ENCODE measurements at regions not wholly inside any gene's neighbourhood (a gene's known extent, or its start where the extent isn't known, plus 50 kb on each side); places are given as distances from the start of the nearest gene placed in this dataset.

- H3K4me2 ChIP-seq = peak overlapping the region; percentile 79
- 0 out of 2 replicates have a peak, but pooled peaks cover 4% of the 10 kb centered on the region for H3F3A ChIP-seq (replicated peaks; ENCODE audit: low read depth)
- peak overlapping the region; percentile 97 for H3K4me3 Mint-ChIP-seq
- no peak overlapping the region for H2AFZ ChIP-seq
- peaks cover 8% of the 10 kb centered on the region; the same call in 1 of the 2 replicates for H3K4me1 ChIP-seq (ENCODE audit: insufficient read depth)
- peaks cover 15% of the 10 kb centered on the region for H3K27me3 Mint-ChIP-seq (ENCODE audit: insufficient read depth, low read depth, poor library complexity)
- H3K27me3 ChIP-seq (ENCODE audit: insufficient read depth) = no peaks in the 10 kb centered on the region
- peaks cover 14% of the 10 kb centered on the region; the same call in 2 of the 3 replicates for H3K4me1 Mint-ChIP-seq
- no peak overlapping the region for H3K27ac ChIP-seq (ENCODE audit: low read depth)
- H3K79me2 ChIP-seq (replicated peaks; ENCODE audit: insufficient read depth) = peaks cover 51% of the 10 kb centered on the region
- H3K9me2 ChIP-seq (ENCODE audit: insufficient read depth) = no peaks in the 10 kb centered on the region
- peaks cover 3% of the 10 kb centered on the region; the same call in 1 of the 2 replicates for H4K20me1 ChIP-seq (replicated peaks; ENCODE audit: insufficient read depth)
- H3K36me3 Mint-ChIP-seq (ENCODE audit: low read depth) = peaks cover 63% of the 10 kb centered on the region
- peak overlapping the region; percentile 85 for H3K4me3 ChIP-seq
- DNase-seq (ENCODE audit: low spot score) (no peak), ATAC-seq (no peak)
- peaks cover 43% of the 10 kb centered on the region for H3K9me3 Mint-ChIP-seq
- no peak overlapping the region for H3K27ac Mint-ChIP-seq
- H3K36me3 ChIP-seq (ENCODE audit: insufficient read depth) = peaks cover 48% of the 10 kb centered on the region
- TF ChIP-seq ZNF331 (CRISPR knock-in tag; IDR thresholded peaks at IDR 0.05; ENCODE audit: low read depth) (no peak), STAT1 (IDR thresholded peaks at IDR 0.05; ENCODE audit: unreplicated experiment) (no peak), POLR2AphosphoS5 (IDR thresholded peaks at IDR 0.05; ENCODE audit: low read depth) (no peak)
Measured at GRCh38 chr5:27474395-27474794, 436.0 kb upstream of the CDH9 start.

DNA sequence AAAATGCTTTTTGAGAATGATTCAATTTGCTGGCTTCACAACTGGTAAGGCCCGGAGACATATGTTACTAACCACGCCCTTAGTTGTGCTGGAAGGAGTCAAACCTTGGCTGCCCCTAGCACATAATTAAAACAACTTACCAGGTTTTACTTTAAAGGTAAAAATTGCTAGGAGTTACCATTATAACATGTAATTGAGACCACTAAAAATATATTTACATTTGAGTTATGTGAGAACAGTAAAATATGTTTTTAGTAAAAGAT lies 435.6 kb upstream of the CDH9 start:
- Mint-ChIP-seq H3K36me3 (ENCODE audit: low read depth) (peaks cover 59% of the 10 kb centered on the region), H3K27me3 (ENCODE audit: insufficient read depth, low read depth, poor library complexity) (peaks cover 13% of the 10 kb centered on the region), H3K4me3 (peak overlapping the region; percentile 97), H3K4me1 (peaks cover 14% of the 10 kb centered on the region; the same call in 2 of the 3 replicates), H3K27ac (0 out of 2 replicates have a peak overlapping the region, but pooled peaks have one; percentile 99), H3K9me3 (peaks cover 43% of the 10 kb centered on the region)
- Histone ChIP-seq H3K9me2 (ENCODE audit: insufficient read depth) (no peaks in the 10 kb centered on the region), H3F3A (replicated peaks; ENCODE audit: low read depth) (0 out of 2 replicates have a peak, but pooled peaks cover 4% of the 10 kb centered on the region), H3K4me2 (peak overlapping the region; percentile 79), H3K27ac (ENCODE audit: low read depth) (no peak overlapping the region), H3K4me3 (peak overlapping the region; percentile 85), H3K79me2 (replicated peaks; ENCODE audit: insufficient read depth) (peaks cover 51% of the 10 kb centered on the region), H3K4me1 (ENCODE audit: insufficient read depth) (peaks cover 8% of the 10 kb centered on the region; the same call in 1 of the 2 replicates), H2AFZ (no peak overlapping the region), H3K27me3 (ENCODE audit: insufficient read depth) (no peaks in the 10 kb centered on the region), H3K36me3 (ENCODE audit: insufficient read depth) (peaks cover 48% of the 10 kb centered on the region), H4K20me1 (replicated peaks; ENCODE audit: insufficient read depth) (peaks cover 3% of the 10 kb centered on the region; the same call in 1 of the 2 replicates)
- ATAC-seq (no peak), DNase-seq (ENCODE audit: low spot score) (no peak)
- TF ChIP-seq REST (IDR thresholded peaks at IDR 0.05; ENCODE audit: unreplicated experiment) (no peak), ZNF331 (CRISPR knock-in tag; IDR thresholded peaks at IDR 0.05; ENCODE audit: low read depth) (no peak), STAT1 (IDR thresholded peaks at IDR 0.05; ENCODE audit: unreplicated experiment) (no peak), POLR2AphosphoS5 (IDR thresholded peaks at IDR 0.05; ENCODE audit: low read depth) (no peak), NANOG (IDR thresholded peaks at IDR 0.05; ENCODE audit: borderline replicate concordance) (no peak), EZH2 (IDR thresholded peaks at IDR 0.05; ENCODE audit: low read depth, unreplicated experiment) (no peak), CREB1 (CRISPR knock-in tag; IDR thresholded peaks at IDR 0.05; ENCODE audit: low read depth) (no peak)
- TF ChIP-seq, protein P1, sequence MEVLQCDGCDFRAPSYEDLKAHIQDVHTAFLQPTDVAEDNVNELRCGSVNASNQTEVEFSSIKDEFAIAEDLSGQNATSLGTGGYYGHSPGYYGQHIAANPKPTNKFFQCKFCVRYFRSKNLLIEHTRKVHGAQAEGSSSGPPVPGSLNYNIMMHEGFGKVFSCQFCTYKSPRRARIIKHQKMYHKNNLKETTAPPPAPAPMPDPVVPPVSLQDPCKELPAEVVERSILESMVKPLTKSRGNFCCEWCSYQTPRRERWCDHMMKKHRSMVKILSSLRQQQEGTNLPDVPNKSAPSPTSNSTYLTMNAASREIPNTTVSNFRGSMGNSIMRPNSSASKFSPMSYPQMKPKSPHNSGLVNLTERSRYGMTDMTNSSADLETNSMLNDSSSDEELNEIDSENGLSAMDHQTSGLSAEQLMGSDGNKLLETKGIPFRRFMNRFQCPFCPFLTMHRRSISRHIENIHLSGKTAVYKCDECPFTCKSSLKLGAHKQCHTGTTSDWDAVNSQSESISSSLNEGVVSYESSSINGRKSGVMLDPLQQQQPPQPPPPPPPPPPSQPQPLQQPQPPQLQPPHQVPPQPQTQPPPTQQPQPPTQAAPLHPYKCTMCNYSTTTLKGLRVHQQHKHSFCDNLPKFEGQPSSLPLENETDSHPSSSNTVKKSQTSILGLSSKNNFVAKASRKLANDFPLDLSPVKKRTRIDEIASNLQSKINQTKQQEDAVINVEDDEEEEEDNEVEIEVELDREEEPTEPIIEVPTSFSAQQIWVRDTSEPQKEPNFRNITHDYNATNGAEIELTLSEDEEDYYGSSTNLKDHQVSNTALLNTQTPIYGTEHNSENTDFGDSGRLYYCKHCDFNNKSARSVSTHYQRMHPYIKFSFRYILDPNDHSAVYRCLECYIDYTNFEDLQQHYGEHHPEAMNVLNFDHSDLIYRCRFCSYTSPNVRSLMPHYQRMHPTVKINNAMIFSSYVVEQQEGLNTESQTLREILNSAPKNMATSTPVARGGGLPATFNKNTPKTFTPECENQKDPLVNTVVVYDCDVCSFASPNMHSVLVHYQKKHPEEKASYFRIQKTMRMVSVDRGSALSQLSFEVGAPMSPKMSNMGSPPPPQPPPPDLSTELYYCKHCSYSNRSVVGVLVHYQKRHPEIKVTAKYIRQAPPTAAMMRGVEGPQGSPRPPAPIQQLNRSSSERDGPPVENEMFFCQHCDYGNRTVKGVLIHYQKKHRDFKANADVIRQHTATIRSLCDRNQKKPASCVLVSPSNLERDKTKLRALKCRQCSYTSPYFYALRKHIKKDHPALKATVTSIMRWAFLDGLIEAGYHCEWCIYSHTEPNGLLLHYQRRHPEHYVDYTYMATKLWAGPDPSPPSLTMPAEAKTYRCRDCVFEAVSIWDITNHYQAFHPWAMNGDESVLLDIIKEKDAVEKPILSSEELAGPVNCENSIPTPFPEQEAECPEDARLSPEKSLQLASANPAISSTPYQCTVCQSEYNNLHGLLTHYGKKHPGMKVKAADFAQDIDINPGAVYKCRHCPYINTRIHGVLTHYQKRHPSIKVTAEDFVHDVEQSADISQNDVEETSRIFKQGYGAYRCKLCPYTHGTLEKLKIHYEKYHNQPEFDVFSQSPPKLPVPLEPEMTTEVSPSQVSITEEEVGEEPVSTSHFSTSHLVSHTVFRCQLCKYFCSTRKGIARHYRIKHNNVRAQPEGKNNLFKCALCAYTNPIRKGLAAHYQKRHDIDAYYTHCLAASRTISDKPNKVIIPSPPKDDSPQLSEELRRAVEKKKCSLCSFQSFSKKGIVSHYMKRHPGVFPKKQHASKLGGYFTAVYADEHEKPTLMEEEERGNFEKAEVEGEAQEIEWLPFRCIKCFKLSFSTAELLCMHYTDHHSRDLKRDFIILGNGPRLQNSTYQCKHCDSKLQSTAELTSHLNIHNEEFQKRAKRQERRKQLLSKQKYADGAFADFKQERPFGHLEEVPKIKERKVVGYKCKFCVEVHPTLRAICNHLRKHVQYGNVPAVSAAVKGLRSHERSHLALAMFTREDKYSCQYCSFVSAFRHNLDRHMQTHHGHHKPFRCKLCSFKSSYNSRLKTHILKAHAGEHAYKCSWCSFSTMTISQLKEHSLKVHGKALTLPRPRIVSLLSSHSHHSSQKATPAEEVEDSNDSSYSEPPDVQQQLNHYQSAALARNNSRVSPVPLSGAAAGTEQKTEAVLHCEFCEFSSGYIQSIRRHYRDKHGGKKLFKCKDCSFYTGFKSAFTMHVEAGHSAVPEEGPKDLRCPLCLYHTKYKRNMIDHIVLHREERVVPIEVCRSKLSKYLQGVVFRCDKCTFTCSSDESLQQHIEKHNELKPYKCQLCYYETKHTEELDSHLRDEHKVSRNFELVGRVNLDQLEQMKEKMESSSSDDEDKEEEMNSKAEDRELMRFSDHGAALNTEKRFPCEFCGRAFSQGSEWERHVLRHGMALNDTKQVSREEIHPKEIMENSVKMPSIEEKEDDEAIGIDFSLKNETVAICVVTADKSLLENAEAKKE (CRISPR knock-in tag; IDR thresholded peaks at IDR 0.05) = no peak
- TF ChIP-seq, protein P2, sequence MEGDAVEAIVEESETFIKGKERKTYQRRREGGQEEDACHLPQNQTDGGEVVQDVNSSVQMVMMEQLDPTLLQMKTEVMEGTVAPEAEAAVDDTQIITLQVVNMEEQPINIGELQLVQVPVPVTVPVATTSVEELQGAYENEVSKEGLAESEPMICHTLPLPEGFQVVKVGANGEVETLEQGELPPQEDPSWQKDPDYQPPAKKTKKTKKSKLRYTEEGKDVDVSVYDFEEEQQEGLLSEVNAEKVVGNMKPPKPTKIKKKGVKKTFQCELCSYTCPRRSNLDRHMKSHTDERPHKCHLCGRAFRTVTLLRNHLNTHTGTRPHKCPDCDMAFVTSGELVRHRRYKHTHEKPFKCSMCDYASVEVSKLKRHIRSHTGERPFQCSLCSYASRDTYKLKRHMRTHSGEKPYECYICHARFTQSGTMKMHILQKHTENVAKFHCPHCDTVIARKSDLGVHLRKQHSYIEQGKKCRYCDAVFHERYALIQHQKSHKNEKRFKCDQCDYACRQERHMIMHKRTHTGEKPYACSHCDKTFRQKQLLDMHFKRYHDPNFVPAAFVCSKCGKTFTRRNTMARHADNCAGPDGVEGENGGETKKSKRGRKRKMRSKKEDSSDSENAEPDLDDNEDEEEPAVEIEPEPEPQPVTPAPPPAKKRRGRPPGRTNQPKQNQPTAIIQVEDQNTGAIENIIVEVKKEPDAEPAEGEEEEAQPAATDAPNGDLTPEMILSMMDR (conservative IDR thresholded peaks at IDR 0.05; ENCODE audit: low read depth in 2 of 2) = no peak

Data from GM23338 (cell line).